DND-41 (cell line): ENCODE measurements at regions not wholly inside any gene's neighbourhood (a gene's known extent, or its start where the extent isn't known, plus 50 kb on each side); places are given as distances from the start of the nearest gene placed in this dataset.
"Not testable (repeated sequence)": the region's sequence is repeated elsewhere in the genome, so short reads cannot be mapped to it uniquely, and the experiment has no call there.

Source experiments
- ATAC-seq: fragments of 200-7000 bp; cut with Tn5 transposase; 3 replicates; pipeline ENCODE4 v1.9.1; 2021; ENCODE audit warnings: low read depth; ENCODE audit not compliant: insufficient read depth
- DNase-seq: peaks from one replicate; pipeline ENCODE4 v3.0.0-alpha.2; 2020
- H2AFZ ChIP-seq: 2 replicates; pipeline ENCODE4 v1.6.0; 2012; ENCODE audit warnings: low read depth, low read length
- H3K27ac ChIP-seq: 2 replicates; pipeline ENCODE4 v1.5.1; 2012; ENCODE audit warnings: low read length, inconsistent platforms
- H3K27me3 ChIP-seq: fragments of 200-600 bp; sonication (generic); 2 replicates; pipeline ENCODE4 v1.6.0; 2012; ENCODE audit warnings: low read length, mild to moderate bottlenecking, inconsistent platforms; ENCODE audit not compliant: insufficient read depth, poor library complexity
- H3K36me3 ChIP-seq: 2 replicates; pipeline ENCODE4 v1.5.1; 2012; ENCODE audit warnings: low read length, inconsistent platforms; ENCODE audit not compliant: insufficient read depth
- H3K4me1 ChIP-seq: 2 replicates; pipeline ENCODE4 v1.5.1; 2012; ENCODE audit warnings: mild to moderate bottlenecking, low read length; ENCODE audit not compliant: insufficient read depth
- H3K4me2 ChIP-seq: 2 replicates; pipeline ENCODE4 v1.6.0; 2012; ENCODE audit warnings: mild to moderate bottlenecking, moderate library complexity, low read length, inconsistent platforms; ENCODE audit not compliant: insufficient read depth
- H3K4me3 ChIP-seq, 2 experiments: fragments of 200-600 bp in 1 of 2; shearing (Covaris generic) in 1 of 2; 2 replicates each; pipeline ENCODE4 v1.5.1; 2012 to 2016; ENCODE audit warnings: inconsistent platforms in 2 of 2, low read length in 2 of 2, mild to moderate bottlenecking in 2 of 2, low read depth in 1 of 2, moderate library complexity in 1 of 2
- H3K79me2 ChIP-seq: 2 replicates; pipeline ENCODE4 v1.6.0; 2012; ENCODE audit warnings: low read length, inconsistent platforms; ENCODE audit not compliant: insufficient read depth
- H3K9ac ChIP-seq: 2 replicates; pipeline ENCODE4 v1.6.0; 2012; ENCODE audit warnings: low read depth, mild to moderate bottlenecking, inconsistent platforms, low read length, moderate library complexity
- H3K9me3 ChIP-seq: 2 replicates; pipeline ENCODE4 v1.5.1; 2012; ENCODE audit warnings: low read length, moderate library complexity, mild to moderate bottlenecking, inconsistent platforms; ENCODE audit not compliant: insufficient read depth, severe bottlenecking
- H4K20me1 ChIP-seq: 2 replicates; pipeline ENCODE4 v1.6.0; 2012; ENCODE audit warnings: low read length; ENCODE audit not compliant: insufficient read depth
- CTCF ChIP-seq: IDR thresholded peaks from 2 replicates; pipeline ENCODE4 v1.5.1; 2012; ENCODE audit warnings: borderline replicate concordance, low read length, moderate library complexity, mild to moderate bottlenecking; ENCODE audit not compliant: poor library complexity, severe bottlenecking; ENCODE audit errors: extremely low read depth
- EZH2 ChIP-seq: IDR thresholded peaks from 3 replicates; pipeline ENCODE4 v1.6.1; 2012; ENCODE audit warnings: borderline replicate concordance, low read depth, mild to moderate bottlenecking, moderate library complexity, low read length, inconsistent platforms; ENCODE audit not compliant: severe bottlenecking

- no peaks in the 10 kb centered on the region for H3K27me3 ChIP-seq
- no peak overlapping the region for H3K9ac ChIP-seq
- no peaks in the 10 kb centered on the region for H4K20me1 ChIP-seq
- no peak overlapping the region for H3K4me2 ChIP-seq
- no peaks in the 10 kb centered on the region for H3K4me1 ChIP-seq
- H3K36me3 ChIP-seq = no peaks in the 10 kb centered on the region
- no peak overlapping the region for H3K27ac ChIP-seq
- H3K4me3 ChIP-seq = no peak overlapping the region
- no peak for TF ChIP-seq EZH2
- TF ChIP-seq CTCF = no peak
- DNase-seq (no peak), ATAC-seq (no peak)
- no peak overlapping the region for H2AFZ ChIP-seq
- no peaks in the 10 kb centered on the region for H3K79me2 ChIP-seq
- no peaks in the 10 kb centered on the region for H3K9me3 ChIP-seq
Measured at GRCh38 chr7:106750773-106751172, 89.8 kb upstream of the CCDC71L start.

- H3K79me2 ChIP-seq = no peaks in the 10 kb centered on the region
- H3K27ac ChIP-seq = no peak overlapping the region
- TF ChIP-seq EZH2 (no peak), CTCF (no peak)
- H3K4me1 ChIP-seq = peaks cover 8% of the 10 kb centered on the region
- H3K27me3 ChIP-seq = no peaks in the 10 kb centered on the region
- H3K4me3 ChIP-seq = no peak overlapping the region
- H4K20me1 ChIP-seq = no peaks in the 10 kb centered on the region
- H3K9me3 ChIP-seq = no peaks in the 10 kb centered on the region
- no peak overlapping the region for H3K9ac ChIP-seq
- no peak overlapping the region for H2AFZ ChIP-seq
- no peak for ATAC-seq
- DNase-seq = no peak
- H3K36me3 ChIP-seq = no peaks in the 10 kb centered on the region
- H3K4me2 ChIP-seq = no peak overlapping the region
Measured at GRCh38 chr7:106752367-106752766, 91.4 kb upstream of the CCDC71L start.

GRCh38 chr7:106755024-106755423 is 94.1 kb upstream of the CCDC71L start:
- H2AFZ ChIP-seq, H3K27me3 ChIP-seq, ATAC-seq, H3K4me3 ChIP-seq, DNase-seq, H3K36me3 ChIP-seq, H4K20me1 ChIP-seq, H3K9me3 ChIP-seq, H3K4me2 ChIP-seq, H3K9ac ChIP-seq, H3K79me2 ChIP-seq, H3K27ac ChIP-seq: not testable (repeated sequence)
- H3K4me1 ChIP-seq = peaks cover 18% of the 10 kb centered on the region

- H3K79me2 ChIP-seq = no peaks in the 10 kb centered on the region
- TF ChIP-seq CTCF (no peak), EZH2 (no peak)
- no peak overlapping the region for H3K4me3 ChIP-seq
- DNase-seq (no peak), ATAC-seq (no peak)
- H3K4me2 ChIP-seq = no peak overlapping the region
- H2AFZ ChIP-seq = no peak overlapping the region
- H3K36me3 ChIP-seq = no peaks in the 10 kb centered on the region
- peaks cover 18% of the 10 kb centered on the region for H3K4me1 ChIP-seq
- H3K27ac ChIP-seq = no peak overlapping the region
- no peaks in the 10 kb centered on the region for H4K20me1 ChIP-seq
- H3K27me3 ChIP-seq = no peaks in the 10 kb centered on the region
- no peak overlapping the region for H3K9ac ChIP-seq
- no peaks in the 10 kb centered on the region for H3K9me3 ChIP-seq
Measured at GRCh38 chr7:106755641-106756040, 94.7 kb upstream of the CCDC71L start.
